Spleen (tissue), 11 donors: ENCODE measurements at regions not wholly inside any gene's neighbourhood (a gene's known extent, or its start where the extent isn't known, plus 50 kb on each side); places are given as distances from the start of the nearest gene placed in this dataset.

Experiments
- DNase-seq: peaks from one replicate; pipeline ENCODE4 v3.0.0-alpha.2; 2020
- H3K27ac ChIP-seq, 8 donors: fragments of 200-600 bp; sonication (generic) in 7 of 8; 1 replicate in 4 of 8; 2 replicates in 4 of 8; pipeline versions ENCODE4 v1.5.0 to v1.8.0; 2016 to 2021; ENCODE audit warnings: inconsistent platforms in 4 of 8, mild to moderate bottlenecking in 4 of 8, moderate library complexity in 1 of 8
- H3K27me3 ChIP-seq, 7 donors: fragments of 200-600 bp; sonication (generic) in 6 of 7; replicated peaks in 1 of 7; 1 replicate in 4 of 7; 2 replicates in 3 of 7; pipeline versions ENCODE4 v1.5.0 to v1.8.0; 2016 to 2021; ENCODE audit warnings: inconsistent platforms in 3 of 7, mild to moderate bottlenecking in 1 of 7
- H3K36me3 ChIP-seq, 6 donors: fragments of 200-600 bp; sonication (generic) in 5 of 6; 1 replicate in 4 of 6; 2 replicates in 2 of 6; pipeline versions ENCODE4 v1.5.0 to v1.8.0; 2016 to 2021; ENCODE audit warnings: inconsistent platforms in 2 of 6
- H3K4me1 ChIP-seq, 6 donors: fragments of 200-600 bp; sonication (generic) in 5 of 6; 1 replicate in 3 of 6; 2 replicates in 3 of 6; pipeline versions ENCODE4 v1.5.0 to v1.8.0; 2016 to 2021; ENCODE audit warnings: inconsistent platforms in 3 of 6
- H3K4me3 ChIP-seq, 8 donors: fragments of 200-600 bp; sonication (generic) in 7 of 8; 1 replicate in 4 of 8; 2 replicates in 4 of 8; pipeline versions ENCODE4 v1.5.0 to v1.8.0; 2016 to 2021; ENCODE audit warnings: inconsistent platforms in 4 of 8, mild to moderate bottlenecking in 4 of 8, moderate library complexity in 2 of 8
- H3K9me3 ChIP-seq, 8 donors: fragments of 200-600 bp; sonication (generic) in 7 of 8; 1 replicate in 4 of 8; 2 replicates in 4 of 8; pipeline versions ENCODE4 v1.5.0 to v1.8.0; 2016 to 2021; ENCODE audit warnings: inconsistent platforms in 4 of 8
- CTCF ChIP-seq, 11 experiments: fragments of 200-600 bp in 7 of 11; fragments of 450-650 bp in 4 of 11; sonication (generic) in 4 of 11; IDR thresholded peaks in 8 of 11; conservative IDR thresholded peaks in 3 of 11; 1 replicate in 7 of 11; 2 replicates in 4 of 11; pipeline versions ENCODE4 v1.4.0 to v1.8.0; 2016 to 2021; ENCODE audit warnings: antibody characterized with exemption in 11 of 11, inconsistent platforms in 4 of 11, mild to moderate bottlenecking in 1 of 11
- POLR2A ChIP-seq, 3 donors: fragments of 450-650 bp; IDR thresholded peaks; one replicate each; pipeline ENCODE4 v1.5.1; 2017; ENCODE audit warnings: antibody characterized with exemption in 3 of 3, mild to moderate bottlenecking in 1 of 3
- POLR2AphosphoS5 ChIP-seq, 3 donors: sonication (generic); formaldehyde crosslinking; IDR thresholded peaks; one replicate each; pipeline ENCODE4 v1.5.1; 2017; ENCODE audit warnings: antibody characterized with exemption in 3 of 3
- WGBS, 5 donors: extraction: QIAGEN DNeasy Blood & Tissue Kit in 3 of 5; methylation state at CpG; one replicate each; pipeline versions ENCODE4 v1.1.5 to v1.1.7; 2013 to 2018; 5-methylcytosine and 5-hydroxymethylcytosine counted together
- intact Hi-C: fragments of 100-400 bp; cut with DNase I; formaldehyde crosslinking; loops from one replicate; pipeline ENCODE4 v1.15.0; 2023; ENCODE audit warnings: low total_unique reads
- donor health status: healthy with polysubstance abuse.
- donor health status: DM: no; HTN: no; CAD: no; lungs with moderate emphysema.
- donor health status: DM: no; HTN: no; CAD: no.
- donor health status: Bipolar disorder and iron deficiency.
- donor health status: healthy.
- donor health status: DM: no; HTN: no; CAD: no.
- donor health status: DM: yes; HTN: yes; CAD: no.

- 32 to 52% (median 38%) methylated on average over 1 of the region's 1 CpG for WGBS, 5 donors
- Histone ChIP-seq H3K4me3 (no peak overlapping the region), H3K9me3 (no peaks in the 10 kb centered on the region), H3K27me3 (no peaks in the 10 kb centered on the region), H3K27ac (no peak overlapping the region), H3K4me1 (no peaks in the 10 kb centered on the region), H3K36me3 (no peaks in the 10 kb centered on the region)
- intact Hi-C loops, result no loop called here
- DNase-seq, result no peak
- TF ChIP-seq POLR2A (IDR thresholded peaks at IDR 0.05) (no peak), CTCF (IDR thresholded peaks at IDR 0.05 in 8 of 11, conservative IDR thresholded peaks at IDR 0.05 in 3 of 11) (no peak), POLR2AphosphoS5 (IDR thresholded peaks at IDR 0.05) (no peak)
These were observed 404.1 kb downstream of the DMRT2 start for GRCh38 chr9:1454211-1454610.

GRCh38 chr9:1454616-1455347, 404.6 kb downstream of the DMRT2 start:
- intact Hi-C loops, result no loop called here

GRCh38 chr9:1455766-1456165, 405.6 kb downstream of the DMRT2 start:
- H3K9me3 ChIP-seq, result no peaks in the 10 kb centered on the region
- no peak overlapping the region for H3K4me3 ChIP-seq
- H3K27me3 ChIP-seq, result no peaks in the 10 kb centered on the region
- TF ChIP-seq CTCF (IDR thresholded peaks at IDR 0.05 in 8 of 11, conservative IDR thresholded peaks at IDR 0.05 in 3 of 11) (no peak), POLR2A (IDR thresholded peaks at IDR 0.05) (no peak), POLR2AphosphoS5 (IDR thresholded peaks at IDR 0.05) (no peak)
- H3K4me1 ChIP-seq, result no peaks in the 10 kb centered on the region
- intact Hi-C loops, result no loop called here
- DNase-seq, result no peak
- WGBS, 5 donors, result 69 to 81% (median 75%) methylated on average over 4 of the region's 4 CpGs
- no peak overlapping the region for H3K27ac ChIP-seq
- H3K36me3 ChIP-seq, result no peaks in the 10 kb centered on the region

More at GRCh38 chr9:1454616-1455347, 404.6 kb downstream of the DMRT2 start:
- WGBS, 5 donors, result 72 to 79% (median 77%) methylated on average over 7 of the region's 7 CpGs
- Histone ChIP-seq H3K36me3 (no peaks in the 10 kb centered on the region), H3K27me3 (no peaks in the 10 kb centered on the region), H3K27ac (no peak overlapping the region), H3K4me1 (no peaks in the 10 kb centered on the region), H3K9me3 (no peaks in the 10 kb centered on the region), H3K4me3 (no peak overlapping the region)
- no peak for TF ChIP-seq POLR2AphosphoS5 (IDR thresholded peaks at IDR 0.05)
- no peak for TF ChIP-seq CTCF (IDR thresholded peaks at IDR 0.05 in 8 of 11, conservative IDR thresholded peaks at IDR 0.05 in 3 of 11)
- TF ChIP-seq POLR2A (IDR thresholded peaks at IDR 0.05), result no peak
- DNase-seq, result no peak

GRCh38 chr9:1456301-1457024, 406.3 kb downstream of the DMRT2 start:
- WGBS, 5 donors, result 67 to 89% (median 72%) methylated on average over 4 of the region's 4 CpGs
- Histone ChIP-seq H3K9me3 (no peaks in the 10 kb centered on the region), H3K4me1 (no peaks in the 10 kb centered on the region), H3K36me3 (no peaks in the 10 kb centered on the region), H3K27ac (no peak overlapping the region), H3K27me3 (no peaks in the 10 kb centered on the region), H3K4me3 (no peak overlapping the region)
- no peak for DNase-seq
- TF ChIP-seq CTCF (IDR thresholded peaks at IDR 0.05 in 8 of 11, conservative IDR thresholded peaks at IDR 0.05 in 3 of 11) (no peak), POLR2AphosphoS5 (IDR thresholded peaks at IDR 0.05) (no peak), POLR2A (IDR thresholded peaks at IDR 0.05) (no peak)
- intact Hi-C loops, result no loop called here
